Transverse colon (tissue), 4 donors: ENCODE measurements at regions not wholly inside any gene's neighbourhood (a gene's known extent, or its start where the extent isn't known, plus 50 kb on each side); places are given as distances from the start of the nearest gene placed in this dataset.
A peak's percentile ranks its signal among the peaks of the same experiment; 100 is the strongest.

Source experiments
- DNase-seq: peaks from one replicate; pipeline ENCODE4 v3.0.0-alpha.2; 2019
- H3K27ac ChIP-seq, 4 donors: fragments of 200-600 bp; sonication (generic); 2 replicates each; pipeline ENCODE4 v1.5.1; 2016 to 2018; ENCODE audit warnings: inconsistent platforms in 4 of 4
- H3K27me3 ChIP-seq: fragments of 200-600 bp; sonication (generic); 2 replicates; pipeline ENCODE4 v1.5.1; 2017; ENCODE audit warnings: inconsistent platforms
- H3K36me3 ChIP-seq, 4 donors: fragments of 200-600 bp; sonication (generic); 2 replicates each; pipeline ENCODE4 v1.5.1; 2017 to 2019; ENCODE audit warnings: inconsistent platforms in 4 of 4
- H3K4me1 ChIP-seq, 4 donors: fragments of 200-600 bp; sonication (generic); 2 replicates each; pipeline ENCODE4 v1.5.1; 2017 to 2020; ENCODE audit warnings: inconsistent platforms in 4 of 4
- H3K4me3 ChIP-seq, 4 donors: fragments of 200-600 bp; sonication (generic); 1 replicate in 1 of 4; 2 replicates in 3 of 4; pipeline versions ENCODE4 v1.5.1 to v1.6.1; 2017 to 2019; ENCODE audit warnings: inconsistent platforms in 4 of 4
- H3K9me3 ChIP-seq, 2 donors: fragments of 200-600 bp; sonication (generic); 2 replicates each; pipeline ENCODE4 v1.5.1; 2017 to 2019; ENCODE audit warnings: inconsistent platforms in 2 of 2
- CTCF ChIP-seq, 5 experiments: fragments of 200-600 bp in 3 of 5; fragments of 450-650 bp in 2 of 5; sonication (generic) in 3 of 5; IDR thresholded peaks; 1 replicate in 2 of 5; 2 replicates in 3 of 5; pipeline ENCODE4 v1.5.1; 2016 to 2017; ENCODE audit warnings: antibody characterized with exemption in 5 of 5, inconsistent platforms in 3 of 5, mild to moderate bottlenecking in 2 of 5, moderate library complexity in 1 of 5
- EP300 ChIP-seq: sonication (generic); formaldehyde crosslinking; IDR thresholded peaks from one replicate; pipeline ENCODE4 v1.6.1; 2017; ENCODE audit warnings: antibody characterized with exemption, low read depth
- POLR2A ChIP-seq: fragments of 450-650 bp; IDR thresholded peaks from one replicate; pipeline ENCODE4 v1.6.1; 2016; ENCODE audit warnings: antibody characterized with exemption, mild to moderate bottlenecking, moderate library complexity
- POLR2AphosphoS5 ChIP-seq, 3 donors: sonication (generic); formaldehyde crosslinking; IDR thresholded peaks; one replicate each; pipeline ENCODE4 v1.6.1; 2016; ENCODE audit warnings: antibody characterized with exemption in 3 of 3
- WGBS, 2 donors: methylation state at CpG; one replicate each; pipeline ENCODE4 v1.1.5; 2018; ENCODE audit warnings: low coverage in 1 of 2; 5-methylcytosine and 5-hydroxymethylcytosine counted together
- in situ Hi-C, 4 donors: fragments of 200-750 bp; cut with MboI; loops; one replicate each; pipeline versions ENCODE4 v1.15.0 to v1.15.1; 2017; ENCODE audit warnings: low sequenced_read_pairs in 3 of 4, low pct_ligation_motif_present in 1 of 4, low pct_unique_long_range_greater_than_20kb in 1 of 4
- intact Hi-C: fragments of 100-400 bp; cut with DNase I; formaldehyde crosslinking; loops from one replicate; pipeline ENCODE4 v1.15.1; 2023; ENCODE audit warnings: low total_unique reads

- H3K9me3 ChIP-seq: no peaks in the 10 kb centered on the region
- no peaks in the 10 kb centered on the region for H3K36me3 ChIP-seq
- DNase-seq: no peak
- H3K27ac ChIP-seq: peak overlapping the region in 1 of 4 donors; percentile 17
- peaks cover 6 to 18% (median 17%) of the 10 kb centered on the region in 4 donors for H3K4me1 ChIP-seq
- in situ Hi-C loops: no loop called here
- H3K4me3 ChIP-seq: peak overlapping the region in 1 of 4 donors; percentile 20
- no peaks in the 10 kb centered on the region for H3K27me3 ChIP-seq
- no peak for TF ChIP-seq CTCF (IDR thresholded peaks at IDR 0.05)
- no peak for TF ChIP-seq POLR2AphosphoS5 (IDR thresholded peaks at IDR 0.05)
- no peak for TF ChIP-seq POLR2A
- no peak for TF ChIP-seq EP300
- 47% methylated on average over 32 of the region's 32 CpGs; no CpG with 5 or more reads in 1 of the 2 donors for WGBS, 2 donors
- intact Hi-C loops: no loop called here
Observed at GRCh38 chr21:41664881-41665765, 101.7 kb downstream of the RIPK4 start.

- 52% methylated on average over 21 of the region's 21 CpGs; no CpG with 5 or more reads in 1 of the 2 donors for WGBS, 2 donors
- Histone ChIP-seq H3K27me3 (peaks cover 6% of the 10 kb centered on the region), H3K36me3 (no peaks in the 10 kb centered on the region), H3K27ac (no peak overlapping the region), H3K4me1 (peaks cover 6 to 18% (median 17%) of the 10 kb centered on the region in 4 donors), H3K4me3 (peak overlapping the region in 1 of 4 donors; percentile 20), H3K9me3 (no peaks in the 10 kb centered on the region)
- TF ChIP-seq POLR2A (no peak), CTCF (IDR thresholded peaks at IDR 0.05) (peak in 1 of 5 experiments; percentile 28), EP300 (no peak), POLR2AphosphoS5 (IDR thresholded peaks at IDR 0.05) (peak in 2 of 3 donors; percentile 14 to 26)
- intact Hi-C loops: no loop called here
- peak; percentile 81 for DNase-seq
- in situ Hi-C loops: no loop called here
Observed at GRCh38 chr21:41663805-41664788, 102.8 kb downstream of the RIPK4 start.

- peaks cover 9% of the 10 kb centered on the region for H3K27me3 ChIP-seq
- no peak for TF ChIP-seq POLR2AphosphoS5 (IDR thresholded peaks at IDR 0.05)
- TF ChIP-seq EP300: no peak
- TF ChIP-seq POLR2A: no peak
- TF ChIP-seq CTCF (IDR thresholded peaks at IDR 0.05): no peak
- no peaks in the 10 kb centered on the region for H3K9me3 ChIP-seq
- H3K36me3 ChIP-seq: no peaks in the 10 kb centered on the region
- WGBS, 2 donors: 90% methylated on average over 9 of the region's 9 CpGs; no CpG with 5 or more reads in 1 of the 2 donors
- intact Hi-C loops (no loop called here), in situ Hi-C loops (no loop called here)
- no peak overlapping the region for H3K4me3 ChIP-seq
- DNase-seq: no peak
- H3K27ac ChIP-seq: no peak overlapping the region
- peaks cover 6 to 18% (median 17%) of the 10 kb centered on the region in 4 donors for H3K4me1 ChIP-seq
Observed at GRCh38 chr21:41662761-41663160, 104.1 kb downstream of the RIPK4 start.

- TF ChIP-seq POLR2A: no peak
- 91% methylated on average over 6 of the region's 7 CpGs; no CpG with 5 or more reads in 1 of the 2 donors for WGBS, 2 donors
- in situ Hi-C loops: no loop called here
Observed at GRCh38 chr21:41662161-41662560, 104.7 kb downstream of the RIPK4 start.

More at GRCh38 chr21:41662161-41662560, 104.7 kb downstream of the RIPK4 start:
- peaks cover 9% of the 10 kb centered on the region for H3K27me3 ChIP-seq
- H3K36me3 ChIP-seq: no peaks in the 10 kb centered on the region
- H3K4me3 ChIP-seq: no peak overlapping the region
- H3K27ac ChIP-seq: no peak overlapping the region
- H3K9me3 ChIP-seq: no peaks in the 10 kb centered on the region
- intact Hi-C loops: no loop called here
- H3K4me1 ChIP-seq: peaks cover 6 to 18% (median 17%) of the 10 kb centered on the region in 4 donors
- DNase-seq: no peak
